GM12878 (cell line): ENCODE measurements at regions not wholly inside any gene's neighbourhood (a gene's known extent, or its start where the extent isn't known, plus 50 kb on each side); places are given as distances from the start of the nearest gene placed in this dataset.

Source experiments
- ATAC-seq: fragments of 200-7000 bp; cut with Tn5 transposase; 3 replicates; pipeline ENCODE4 v1.9.1; 2020; ENCODE audit warnings: mild to moderate bottlenecking, moderate library complexity
- BruUV-seq: library from RNA; stranded (reverse); fragments of 400-500 nt; replicated peaks from 2 replicates; lab custom pipeline; 2021; lab: Mats Ljungman, UMichigan
- CTCF ChIA-PET: fragments of 300-600 bp; sonication (Branson Sonifier 250); formaldehyde crosslinking; extraction: SDS; loops from one replicate; lab custom pipeline; 2021; ENCODE audit warnings: inconsistent platforms; lab: Yijun Ruan, JAX
- POLR2A ChIA-PET: fragments of 350-600 bp; formaldehyde crosslinking; extraction: SDS; loops from one replicate; lab custom pipeline; 2021; ENCODE audit warnings: inconsistent platforms; lab: Charles Lee
- RAD21 ChIA-PET: fragments of 300-600 bp; sonication (Branson Sonifier 250); formaldehyde crosslinking; loops from one replicate; lab custom pipeline; 2023; ENCODE audit warnings: antibody characterized with exemption; ENCODE audit not compliant: unreplicated experiment; lab: Charles Lee
- SMC1A ChIA-PET: fragments of 300-600 bp; sonication (Branson Sonifier 250); formaldehyde crosslinking; loops from one replicate; lab custom pipeline; 2023; ENCODE audit not compliant: unreplicated experiment, uncharacterized antibody; lab: Charles Lee
- DNase-seq: peaks from one replicate; pipeline ENCODE4 v3.0.0-alpha.2; 2011; ENCODE audit warnings: low read depth, low spot score
- FAIRE-seq: peaks from 3 replicates; lab custom pipeline; 2011; peaks lifted over from hg19 to GRCh38; lab: Jason Lieb, UNC
- H2AFZ ChIP-seq: 2 replicates; pipeline ENCODE4 v1.6.0; 2011; ENCODE audit warnings: low read depth, low read length, control low read depth; ENCODE audit not compliant: control insufficient read depth
- H3K27ac ChIP-seq: 2 replicates; pipeline ENCODE4 v1.5.1; 2011; ENCODE audit warnings: control low read depth; ENCODE audit not compliant: control insufficient read depth, insufficient read depth
- H3K27me3 ChIP-seq, 2 experiments: replicated peaks in 1 of 2; 2 replicates each; pipeline versions ENCODE4 v1.6.0 to v1.6.1; 2011; ENCODE audit warnings: low read length in 1 of 2; ENCODE audit not compliant: control insufficient read depth in 2 of 2, insufficient read depth in 2 of 2
- H3K36me3 ChIP-seq, 2 experiments: 2 replicates each; pipeline ENCODE4 v1.5.1; 2011; ENCODE audit warnings: low read length in 1 of 2; ENCODE audit not compliant: control insufficient read depth in 2 of 2, insufficient read depth in 2 of 2
- H3K4me1 ChIP-seq: 2 replicates; pipeline ENCODE4 v1.6.1; 2011; ENCODE audit warnings: mild to moderate bottlenecking, low read length, moderate library complexity, mixed read lengths; ENCODE audit not compliant: control insufficient read depth, insufficient read depth
- H3K4me2 ChIP-seq: 2 replicates; pipeline ENCODE4 v1.6.0; 2011; ENCODE audit warnings: control low read depth; ENCODE audit not compliant: control insufficient read depth, insufficient read depth
- H3K4me3 ChIP-seq: fragments of 200-600 bp; sonication (generic); 2 replicates; pipeline ENCODE4 v1.5.1; 2016
- H3K79me2 ChIP-seq: 2 replicates; pipeline ENCODE4 v1.6.0; 2011; ENCODE audit warnings: low read length; ENCODE audit not compliant: control insufficient read depth, insufficient read depth
- H3K9ac ChIP-seq: 2 replicates; pipeline ENCODE4 v1.8.0; 2011; ENCODE audit warnings: low read length, control low read depth, mixed read lengths; ENCODE audit not compliant: control insufficient read depth, insufficient read depth
- H3K9me3 ChIP-seq: replicated peaks from 3 replicates; pipeline ENCODE4 v1.5.1; 2011; ENCODE audit warnings: mild to moderate bottlenecking, low read length; ENCODE audit not compliant: control insufficient read depth, insufficient read depth
- H4K20me1 ChIP-seq: 2 replicates; pipeline ENCODE4 v1.6.0; 2011; ENCODE audit not compliant: control insufficient read depth, insufficient read depth
- BCL3 ChIP-seq: IDR thresholded peaks from 2 replicates; pipeline ENCODE4 v1.6.1; 2011; ENCODE audit warnings: borderline replicate concordance, low read depth, mild to moderate bottlenecking, moderate library complexity, low read length; ENCODE audit not compliant: insufficient read depth, poor library complexity, severe bottlenecking
- CBFB ChIP-seq: IDR thresholded peaks from 2 replicates; pipeline ENCODE4 v1.6.1; 2016; ENCODE audit warnings: antibody characterized with exemption, low read depth
- CREM ChIP-seq: IDR thresholded peaks from 2 replicates; pipeline ENCODE4 v1.6.1; 2014; ENCODE audit warnings: antibody characterized with exemption, low read depth
- EGR1 ChIP-seq, 2 experiments: IDR thresholded peaks; 1 replicate in 1 of 2; 2 replicates in 1 of 2; pipeline ENCODE4 v1.6.1; 2011 to 2012; ENCODE audit warnings: low read depth in 2 of 2, low read length in 2 of 2, borderline replicate concordance in 1 of 2, mild to moderate bottlenecking in 1 of 2, moderate library complexity in 1 of 2
- EP300 ChIP-seq, 2 experiments: fragments of 150-350 bp in 1 of 2; IDR thresholded peaks; 2 replicates each; pipeline ENCODE4 v1.6.1; 2011 to 2012; ENCODE audit warnings: low read depth in 2 of 2, low read length in 2 of 2, borderline replicate concordance in 1 of 2, improper control_type of control experiment in 1 of 2, inconsistent platforms in 1 of 2; ENCODE audit not compliant: control insufficient read depth in 1 of 2
- HDAC6 ChIP-seq: fragments of 200-600 bp; sonication (generic); IDR thresholded peaks from one replicate; pipeline ENCODE4 v1.8.0; 2017; ENCODE audit warnings: antibody characterized with exemption; ENCODE audit not compliant: unreplicated experiment
- LARP7 ChIP-seq: fragments of 450-650 bp; IDR thresholded peaks from 2 replicates; pipeline ENCODE4 v1.6.1; 2017; ENCODE audit warnings: mild to moderate bottlenecking
- RB1 ChIP-seq: fragments of 450-650 bp; formaldehyde crosslinking; IDR thresholded peaks from 2 replicates; pipeline ENCODE4 v1.6.1; 2017; ENCODE audit warnings: mild to moderate bottlenecking, borderline replicate concordance
- SMAD1 ChIP-seq: fragments of 450-650 bp; IDR thresholded peaks from 2 replicates; pipeline ENCODE4 v1.6.1; 2018; ENCODE audit warnings: mild to moderate bottlenecking, low read depth; ENCODE audit not compliant: partially characterized antibody
- SMAD5 ChIP-seq: IDR thresholded peaks from 2 replicates; pipeline ENCODE4 v1.6.1; 2016; ENCODE audit warnings: antibody characterized with exemption, low read depth
- SREBF2 ChIP-seq: IDR thresholded peaks from 2 replicates; pipeline ENCODE4 v1.6.1; 2012; ENCODE audit warnings: mild to moderate bottlenecking, low read length
- SUPT20H ChIP-seq: IDR thresholded peaks from 2 replicates; pipeline ENCODE4 v1.6.1; 2011; ENCODE audit warnings: low read depth, mild to moderate bottlenecking, low read length, moderate library complexity, borderline replicate concordance; ENCODE audit not compliant: control insufficient read depth
- TARDBP ChIP-seq: IDR thresholded peaks from 2 replicates; pipeline ENCODE4 v1.6.1; 2016; ENCODE audit warnings: borderline replicate concordance
- ZNF687 ChIP-seq: fragments of 450-650 bp; IDR thresholded peaks from 2 replicates; pipeline ENCODE4 v1.6.1; 2017; ENCODE audit warnings: mild to moderate bottlenecking, moderate library complexity
- WGBS: methylation state at CpG from one replicate; pipeline ENCODE4 v1.1.6; 2016; ENCODE audit warnings: low lambda C conversion rate; ENCODE audit not compliant: insufficient replicate concordance, insufficient coverage; ENCODE audit errors: missing lambda C conversion rate; 5-methylcytosine and 5-hydroxymethylcytosine counted together
- in situ Hi-C: fragments of 300-500 bp; cut with MboI; formaldehyde crosslinking; loops from 9 replicates; pipeline ENCODE4 v1.14.3; 2018; ENCODE audit warnings: mixed read lengths
- intact Hi-C: fragments of 100-400 bp; cut with micrococcal nuclease; formaldehyde crosslinking; loops from one replicate; pipeline ENCODE4 v1.14.2; 2022; ENCODE audit not compliant: unreplicated experiment

- H3K4me1 ChIP-seq: no peaks in the 10 kb centered on the region
- WGBS: 65% methylated on average over 4 of the region's 4 CpGs
- TF ChIP-seq CREM (no peak), HDAC6 (no peak)
- no peak overlapping the region for H3K9ac ChIP-seq
- H3K79me2 ChIP-seq: no peaks in the 10 kb centered on the region
- no peaks in the 10 kb centered on the region for H3K36me3 ChIP-seq
- ChIA-PET CTCF (no interaction called here), RAD21 (no interaction called here), SMC1A (no interaction called here), POLR2A (interaction anchor here (0.7 kb wide), 1 partner anchor 203 kb away, joined by 7 read pairs; no protein-coding TSS in a partner anchor)
- BruUV-seq: no TSS peak
- intact Hi-C loops (no loop called here), in situ Hi-C loops (no loop called here)
- no peaks in the 10 kb centered on the region for H4K20me1 ChIP-seq
- no peak for FAIRE-seq
- H2AFZ ChIP-seq: no peak overlapping the region
- H3K4me2 ChIP-seq: no peak overlapping the region
- no peaks in the 10 kb centered on the region for H3K27me3 ChIP-seq
- no peak overlapping the region for H3K27ac ChIP-seq
- H3K9me3 ChIP-seq: no peaks in the 10 kb centered on the region
- ATAC-seq: no peak
- no peak for DNase-seq
- no peak overlapping the region for H3K4me3 ChIP-seq
Measured at GRCh38 chr5:98569288-98569687, 204.2 kb upstream of the RGMB start.

- intact Hi-C loops (no loop called here), in situ Hi-C loops (no loop called here)
- ChIA-PET SMC1A (no interaction called here), CTCF (no interaction called here), RAD21 (no interaction called here), POLR2A (no interaction called here)
- no peaks in the 10 kb centered on the region for H3K4me1 ChIP-seq
- FAIRE-seq: no peak
- no peak overlapping the region for H2AFZ ChIP-seq
- no peaks in the 10 kb centered on the region for H3K9me3 ChIP-seq
- WGBS: 0% methylated on average over 1 of the region's 1 CpG
- no peak overlapping the region for H3K27ac ChIP-seq
- BruUV-seq: no TSS peak
- no peak for ATAC-seq
- H4K20me1 ChIP-seq: no peaks in the 10 kb centered on the region
- no peaks in the 10 kb centered on the region for H3K79me2 ChIP-seq
- H3K4me2 ChIP-seq: no peak overlapping the region
- H3K4me3 ChIP-seq: no peak overlapping the region
- no peaks in the 10 kb centered on the region for H3K27me3 ChIP-seq
- no peak overlapping the region for H3K9ac ChIP-seq
- no peak for DNase-seq
- no peaks in the 10 kb centered on the region for H3K36me3 ChIP-seq
- no peak for TF ChIP-seq SUPT20H
- TF ChIP-seq SREBF2: no peak
- no peak for TF ChIP-seq BCL3
- TF ChIP-seq SMAD1: no peak
- no peak for TF ChIP-seq CBFB
- TF ChIP-seq TARDBP: no peak
- TF ChIP-seq EP300 (IDR thresholded peaks at IDR 0.05; ENCODE audit: borderline replicate concordance in 1 of 2, control insufficient read depth in 1 of 2, low read depth in 2 of 2, low read length in 2 of 2): no peak
- no peak for TF ChIP-seq SMAD5
- no peak for TF ChIP-seq LARP7
- TF ChIP-seq RB1: no peak
- TF ChIP-seq ZNF687: no peak
- no peak for TF ChIP-seq EGR1 (IDR thresholded peaks at IDR 0.05; ENCODE audit: borderline replicate concordance in 1 of 2, low read depth in 2 of 2, low read length in 2 of 2)
Measured at GRCh38 chr5:98570010-98570409, 203.5 kb upstream of the RGMB start.
